WTC11 (cell line): ENCODE measurements at regions not wholly inside any gene's neighbourhood (a gene's known extent, or its start where the extent isn't known, plus 50 kb on each side); places are given as distances from the start of the nearest gene placed in this dataset.

Source experiments
- ATAC-seq: fragments of 200-7000 bp; cut with Tn5 transposase; 2 replicates; pipeline ENCODE4 v1.10.0; 2021; ENCODE audit warnings: mild to moderate bottlenecking, moderate library complexity
- CTCF ChIA-PET: fragments of 300-600 bp; sonication (Branson Sonifier 250); formaldehyde crosslinking; loops from one replicate; lab custom pipeline; 2021; ENCODE audit warnings: antibody characterized with exemption; lab: Charles Lee
- POLR2A ChIA-PET: fragments of 350-600 bp; sonication (Branson Sonifier 250); formaldehyde crosslinking; loops from one replicate; lab custom pipeline; 2021; ENCODE audit warnings: antibody characterized with exemption; lab: Charles Lee
- DNase-seq: peaks from one replicate; pipeline ENCODE4 v3.0.0; 2021; ENCODE audit warnings: low spot score
- H3K27ac Mint-ChIP-seq: 2 replicates; pipeline ENCODE4 v1.8.0; 2021; ENCODE audit warnings: mixed read lengths
- H3K27me3 Mint-ChIP-seq: 2 replicates; pipeline ENCODE4 v1.8.0; 2021; ENCODE audit warnings: low read depth, mild to moderate bottlenecking, moderate library complexity, mixed read lengths
- H3K36me3 Mint-ChIP-seq: 2 replicates; pipeline ENCODE4 v1.8.0; 2021; ENCODE audit warnings: mixed read lengths
- H3K4me1 Mint-ChIP-seq: 2 replicates; pipeline ENCODE4 v1.8.0; 2022; ENCODE audit warnings: mixed read lengths
- H3K4me3 Mint-ChIP-seq: 2 replicates; pipeline ENCODE4 v1.8.0; 2021; ENCODE audit warnings: mild to moderate bottlenecking, moderate library complexity, mixed read lengths
- H3K9me3 Mint-ChIP-seq: 2 replicates; pipeline ENCODE4 v1.8.0; 2021; ENCODE audit warnings: mixed read lengths
- AFF4 ChIP-seq: sonication (generic); formaldehyde crosslinking; IDR thresholded peaks from 2 replicates; pipeline ENCODE4 v1.8.1; 2023; ENCODE audit warnings: mild to moderate bottlenecking, missing genetic modification reagents, borderline replicate concordance
- ATF1 ChIP-seq: sonication (generic); formaldehyde crosslinking; IDR thresholded peaks from 2 replicates; pipeline ENCODE4 v1.8.1; 2023; ENCODE audit warnings: mild to moderate bottlenecking, moderate library complexity, missing genetic modification reagents
- FOXK1 ChIP-seq: sonication (generic); formaldehyde crosslinking; IDR thresholded peaks from 2 replicates; pipeline ENCODE4 v1.8.0; 2022; ENCODE audit warnings: mild to moderate bottlenecking, moderate library complexity, missing genetic modification reagents
- GABPB1 ChIP-seq: sonication (generic); formaldehyde crosslinking; IDR thresholded peaks from 2 replicates; pipeline ENCODE4 v1.8.1; 2023; ENCODE audit warnings: mild to moderate bottlenecking, missing genetic modification reagents
- GTF2I ChIP-seq: fragments of 250-450 bp; sonication (Bioruptor Pico); conservative IDR thresholded peaks from 2 replicates; pipeline ENCODE4 v1.4.0; 2021; ENCODE audit warnings: mild to moderate bottlenecking
- JUN ChIP-seq: sonication (generic); formaldehyde crosslinking; IDR thresholded peaks from 2 replicates; pipeline ENCODE4 v1.8.0; 2023; ENCODE audit warnings: mild to moderate bottlenecking, missing genetic modification reagents
- MAX ChIP-seq: sonication (generic); formaldehyde crosslinking; IDR thresholded peaks from 2 replicates; pipeline ENCODE4 v1.8.0; 2022; ENCODE audit warnings: mild to moderate bottlenecking, missing genetic modification reagents
- PRRX2 ChIP-seq: fragments of 250-450 bp; sonication (Bioruptor Pico); IDR thresholded peaks from 2 replicates; pipeline ENCODE4 v1.8.0; 2021; ENCODE audit warnings: mild to moderate bottlenecking
- ZNF396 ChIP-seq: fragments of 250-450 bp; sonication (Bioruptor Pico); IDR thresholded peaks from 2 replicates; pipeline ENCODE4 v1.8.0; 2021; ENCODE audit warnings: mild to moderate bottlenecking, moderate library complexity, borderline replicate concordance
- ZNF532 ChIP-seq: fragments of 250-450 bp; sonication (Bioruptor Pico); IDR thresholded peaks from 2 replicates; pipeline ENCODE4 v1.9.0; 2021; ENCODE audit warnings: mild to moderate bottlenecking, borderline replicate concordance
- TF ChIP-seq, protein P1 (sequence below): sonication (generic); formaldehyde crosslinking; IDR thresholded peaks from 2 replicates; pipeline ENCODE4 v1.8.1; 2022; ENCODE audit warnings: mild to moderate bottlenecking, moderate library complexity, missing genetic modification reagents
- TF ChIP-seq, protein P2 (sequence below): sonication (generic); formaldehyde crosslinking; IDR thresholded peaks from 2 replicates; pipeline ENCODE4 v1.8.0; 2022; ENCODE audit warnings: mild to moderate bottlenecking, missing genetic modification reagents
- TF ChIP-seq, protein P3 (sequence below): sonication (generic); formaldehyde crosslinking; IDR thresholded peaks from 2 replicates; pipeline ENCODE4 v1.8.1; 2023; ENCODE audit warnings: mild to moderate bottlenecking, missing genetic modification reagents

DNA sequence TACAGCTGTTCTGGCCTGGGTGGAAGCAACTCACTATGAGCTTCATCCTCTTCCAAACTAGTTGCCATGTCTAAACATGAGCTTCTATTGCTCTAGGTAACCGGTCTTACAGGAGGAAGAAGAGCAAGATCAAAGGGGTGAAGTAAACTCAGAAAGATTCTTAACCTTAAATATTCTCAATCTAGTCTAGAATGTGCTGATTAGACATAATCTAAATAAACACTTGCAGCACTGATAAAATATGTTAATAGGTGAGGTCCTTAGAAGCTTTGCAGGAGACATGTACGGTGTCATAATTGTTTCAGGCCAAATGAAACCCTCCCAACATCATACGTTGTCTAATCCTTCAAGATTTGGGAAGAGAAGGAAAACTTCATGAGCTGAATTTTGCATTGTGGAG, 431.6 kb upstream of the FSHR start:
- no peak for ATAC-seq
- ChIA-PET POLR2A (no interaction called here), CTCF (interaction anchor here (1.1 kb wide), 1 partner anchor 95 kb away, joined by 3 read pairs; no protein-coding TSS in a partner anchor)
- H3K27ac Mint-ChIP-seq: no peak overlapping the region
- no peak overlapping the region for H3K4me3 Mint-ChIP-seq
- TF ChIP-seq AFF4 (CRISPR knock-in tag) (no peak), ZNF396 (CRISPR knock-in tag) (no peak)
- no peak for DNase-seq
- no peaks in the 10 kb centered on the region for H3K36me3 Mint-ChIP-seq
- peaks cover 3% of the 10 kb centered on the region; the same call in 1 of the 2 replicates for H3K9me3 Mint-ChIP-seq
- no peaks in the 10 kb centered on the region for H3K27me3 Mint-ChIP-seq
- H3K4me1 Mint-ChIP-seq: no peaks in the 10 kb centered on the region

- no peaks in the 10 kb centered on the region for H3K36me3 Mint-ChIP-seq
- ChIA-PET CTCF (no interaction called here), POLR2A (no interaction called here)
- H3K9me3 Mint-ChIP-seq: no peaks in the 10 kb centered on the region
- TF ChIP-seq ATF1: no peak
- no peak for TF ChIP-seq GTF2I (CRISPR knock-in tag)
- no peak for TF ChIP-seq MAX (CRISPR knock-in tag)
- TF ChIP-seq, protein P1, sequence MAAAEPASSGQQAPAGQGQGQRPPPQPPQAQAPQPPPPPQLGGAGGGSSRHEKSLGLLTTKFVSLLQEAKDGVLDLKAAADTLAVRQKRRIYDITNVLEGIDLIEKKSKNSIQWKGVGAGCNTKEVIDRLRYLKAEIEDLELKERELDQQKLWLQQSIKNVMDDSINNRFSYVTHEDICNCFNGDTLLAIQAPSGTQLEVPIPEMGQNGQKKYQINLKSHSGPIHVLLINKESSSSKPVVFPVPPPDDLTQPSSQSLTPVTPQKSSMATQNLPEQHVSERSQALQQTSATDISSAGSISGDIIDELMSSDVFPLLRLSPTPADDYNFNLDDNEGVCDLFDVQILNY (CRISPR knock-in tag): no peak
- no peak for TF ChIP-seq PRRX2
- TF ChIP-seq ZNF532 (CRISPR knock-in tag): no peak
- TF ChIP-seq, protein P2, sequence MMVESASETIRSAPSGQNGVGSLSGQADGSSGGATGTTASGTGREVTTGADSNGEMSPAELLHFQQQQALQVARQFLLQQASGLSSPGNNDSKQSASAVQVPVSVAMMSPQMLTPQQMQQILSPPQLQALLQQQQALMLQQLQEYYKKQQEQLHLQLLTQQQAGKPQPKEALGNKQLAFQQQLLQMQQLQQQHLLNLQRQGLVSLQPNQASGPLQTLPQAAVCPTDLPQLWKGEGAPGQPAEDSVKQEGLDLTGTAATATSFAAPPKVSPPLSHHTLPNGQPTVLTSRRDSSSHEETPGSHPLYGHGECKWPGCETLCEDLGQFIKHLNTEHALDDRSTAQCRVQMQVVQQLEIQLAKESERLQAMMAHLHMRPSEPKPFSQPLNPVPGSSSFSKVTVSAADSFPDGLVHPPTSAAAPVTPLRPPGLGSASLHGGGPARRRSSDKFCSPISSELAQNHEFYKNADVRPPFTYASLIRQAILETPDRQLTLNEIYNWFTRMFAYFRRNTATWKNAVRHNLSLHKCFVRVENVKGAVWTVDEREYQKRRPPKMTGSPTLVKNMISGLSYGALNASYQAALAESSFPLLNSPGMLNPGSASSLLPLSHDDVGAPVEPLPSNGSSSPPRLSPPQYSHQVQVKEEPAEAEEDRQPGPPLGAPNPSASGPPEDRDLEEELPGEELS (CRISPR knock-in tag): no peak
- TF ChIP-seq GABPB1 (CRISPR knock-in tag): no peak
- TF ChIP-seq FOXK1: no peak
- TF ChIP-seq JUN (CRISPR knock-in tag): no peak
- TF ChIP-seq, protein P3, sequence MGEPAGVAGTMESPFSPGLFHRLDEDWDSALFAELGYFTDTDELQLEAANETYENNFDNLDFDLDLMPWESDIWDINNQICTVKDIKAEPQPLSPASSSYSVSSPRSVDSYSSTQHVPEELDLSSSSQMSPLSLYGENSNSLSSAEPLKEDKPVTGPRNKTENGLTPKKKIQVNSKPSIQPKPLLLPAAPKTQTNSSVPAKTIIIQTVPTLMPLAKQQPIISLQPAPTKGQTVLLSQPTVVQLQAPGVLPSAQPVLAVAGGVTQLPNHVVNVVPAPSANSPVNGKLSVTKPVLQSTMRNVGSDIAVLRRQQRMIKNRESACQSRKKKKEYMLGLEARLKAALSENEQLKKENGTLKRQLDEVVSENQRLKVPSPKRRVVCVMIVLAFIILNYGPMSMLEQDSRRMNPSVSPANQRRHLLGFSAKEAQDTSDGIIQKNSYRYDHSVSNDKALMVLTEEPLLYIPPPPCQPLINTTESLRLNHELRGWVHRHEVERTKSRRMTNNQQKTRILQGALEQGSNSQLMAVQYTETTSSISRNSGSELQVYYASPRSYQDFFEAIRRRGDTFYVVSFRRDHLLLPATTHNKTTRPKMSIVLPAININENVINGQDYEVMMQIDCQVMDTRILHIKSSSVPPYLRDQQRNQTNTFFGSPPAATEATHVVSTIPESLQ: no peak
- ATAC-seq (no peak), DNase-seq (no peak)
- no peak overlapping the region for H3K27ac Mint-ChIP-seq
- H3K4me3 Mint-ChIP-seq: no peak overlapping the region
- no peaks in the 10 kb centered on the region for H3K4me1 Mint-ChIP-seq
- no peaks in the 10 kb centered on the region for H3K27me3 Mint-ChIP-seq
Observed at GRCh38 chr2:49582946-49583345, 428.6 kb upstream of the FSHR start.
